Raji (cell line): ENCODE measurements at regions not wholly inside any gene's neighbourhood (a gene's known extent, or its start where the extent isn't known, plus 50 kb on each side); places are given as distances from the start of the nearest gene placed in this dataset.

ENCODE experiments used
- POLR2A ChIP-seq: IDR thresholded peaks from 2 replicates; pipeline ENCODE4 v1.6.1; 2011; ENCODE audit warnings: low read depth, low read length, control low read depth; ENCODE audit not compliant: insufficient read depth

- TF ChIP-seq POLR2A: no peak
Observed at GRCh38 chrY:7343261-7343660, 431.7 kb upstream of the AMELY start.

GRCh38 chrY:7339391-7340087, 428.0 kb upstream of the AMELY start:
- TF ChIP-seq POLR2A: no peak

DNA sequence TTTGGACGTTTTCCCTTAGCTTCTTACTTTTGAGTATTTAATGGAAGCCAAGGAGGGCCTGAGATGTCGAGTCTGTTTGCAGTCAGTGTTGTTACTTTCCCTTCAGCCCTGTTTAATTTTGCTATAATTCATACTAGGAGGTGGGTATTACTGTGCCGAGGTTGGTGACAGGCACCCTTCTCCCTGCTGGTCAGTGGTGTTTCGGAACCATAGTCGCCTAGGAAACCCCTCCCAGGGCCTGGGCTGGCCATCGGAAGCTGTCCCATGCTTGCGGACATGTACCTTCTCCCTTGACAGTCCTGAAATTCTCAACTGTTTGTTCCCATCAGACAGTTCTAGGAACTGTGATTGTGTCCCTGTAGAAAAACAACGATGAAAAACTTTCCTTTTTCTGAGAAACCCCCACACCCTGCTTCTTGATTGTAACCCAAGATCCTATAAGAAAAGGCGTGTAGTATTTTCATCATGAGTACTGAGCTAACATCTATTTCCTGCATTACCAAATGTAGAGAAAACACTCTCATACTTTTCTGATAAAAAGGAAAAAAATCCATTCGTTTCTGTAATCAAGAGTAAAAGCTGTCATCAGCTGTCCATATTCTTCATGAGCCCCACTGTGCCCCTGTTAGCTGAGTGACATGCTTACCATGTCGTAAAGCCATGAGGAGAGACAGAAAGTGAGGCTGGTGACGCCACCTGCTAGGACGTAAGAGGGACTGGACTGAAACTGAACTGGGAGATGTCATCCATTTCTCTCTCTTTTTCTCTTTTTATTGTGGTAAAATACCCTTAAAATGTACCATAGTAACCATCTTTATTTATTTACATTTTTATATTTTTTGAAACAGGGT, 424.7 kb upstream of the AMELY start:
- TF ChIP-seq POLR2A: no peak

- no peak for TF ChIP-seq POLR2A
Observed at GRCh38 chrY:7334449-7334848, 422.9 kb upstream of the AMELY start.

DNA sequence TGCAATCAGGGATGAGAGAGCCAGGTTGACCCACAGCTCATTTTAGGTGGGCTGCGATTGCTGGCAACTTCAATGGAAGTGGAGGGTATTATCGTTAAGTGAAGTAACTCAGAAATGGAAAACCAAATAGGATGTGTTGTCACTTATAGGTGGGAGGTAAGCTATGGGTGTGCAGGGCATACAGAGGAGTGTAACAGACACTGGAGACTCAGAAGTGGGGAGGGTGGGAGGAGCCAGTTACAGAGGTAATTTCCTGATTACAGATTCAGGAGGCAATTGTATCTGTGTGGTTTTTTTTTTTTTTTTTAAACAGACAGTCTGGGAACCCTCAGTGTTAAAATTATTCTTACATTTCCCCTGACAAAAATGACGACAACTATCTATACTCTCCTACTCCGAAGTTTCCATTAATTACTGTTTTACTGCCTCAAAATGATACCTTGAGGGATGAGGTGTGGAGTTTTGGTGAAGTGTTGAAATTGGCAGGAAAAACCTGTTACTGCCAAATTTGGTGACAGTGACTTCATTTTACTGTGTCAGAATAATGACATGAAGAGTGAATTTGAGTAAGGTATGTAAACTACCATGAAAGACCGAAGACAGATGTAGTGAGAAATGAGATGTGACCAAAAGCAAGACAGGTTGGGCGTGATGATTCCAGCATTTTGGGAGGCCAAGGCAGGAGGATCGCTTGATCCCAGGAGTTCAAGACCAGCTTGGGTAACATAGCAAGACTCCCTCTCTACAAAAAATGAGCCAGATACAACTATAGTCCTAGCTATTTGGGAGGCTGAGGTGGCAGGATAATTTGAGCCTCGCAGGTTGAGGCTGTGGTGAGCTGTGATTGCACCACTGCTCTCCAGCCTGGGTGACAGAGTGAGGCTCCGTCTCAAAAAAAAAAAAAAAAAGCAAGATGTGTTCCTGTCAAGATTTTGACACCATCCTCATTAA, 415.0 kb upstream of the AMELY start:
- no peak for TF ChIP-seq POLR2A

DNA sequence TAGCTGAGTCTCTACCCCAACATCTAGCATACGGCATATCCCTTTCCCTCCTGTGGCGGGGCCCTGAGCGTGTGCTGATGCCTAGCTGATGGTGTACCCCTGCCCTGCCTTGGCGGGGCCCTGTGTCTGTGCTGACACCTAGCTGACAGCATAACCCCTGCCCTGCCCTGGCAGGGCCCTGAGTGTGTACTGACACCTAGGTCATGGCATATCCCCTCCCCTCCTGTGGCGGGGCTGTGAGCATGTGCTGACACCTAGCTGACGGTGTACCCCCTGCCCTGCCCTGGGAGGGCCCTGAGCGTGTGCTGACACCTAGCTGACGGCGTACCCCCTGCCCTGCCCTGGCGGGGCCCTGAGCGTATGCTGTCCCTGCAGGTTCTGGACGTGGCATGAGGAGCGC, 414.0 kb upstream of the AMELY start:
- TF ChIP-seq POLR2A: no peak

GRCh38 chrY:7320751-7321150, 409.2 kb upstream of the AMELY start:
- no peak for TF ChIP-seq POLR2A

- TF ChIP-seq POLR2A: no peak
Observed at GRCh38 chrY:7318122-7318521, 406.6 kb upstream of the AMELY start.

GRCh38 chrY:7317571-7317970, 406.0 kb upstream of the AMELY start:
- no peak for TF ChIP-seq POLR2A

- no peak for TF ChIP-seq POLR2A
Observed at GRCh38 chrY:7310482-7311269, 399.1 kb upstream of the AMELY start.

GRCh38 chrY:7308816-7309215, 397.3 kb upstream of the AMELY start:
- TF ChIP-seq POLR2A: no peak

GRCh38 chrY:7302306-7302705, 390.8 kb upstream of the AMELY start:
- no peak for TF ChIP-seq POLR2A

GRCh38 chrY:7299960-7300359, 388.4 kb upstream of the AMELY start:
- no peak for TF ChIP-seq POLR2A

- no peak for TF ChIP-seq POLR2A
Observed at GRCh38 chrY:7292113-7292512, 380.6 kb upstream of the AMELY start.
